Stimulated activated naive CD4-positive, alpha-beta T cell (primary cell): ENCODE measurements at regions not wholly inside any gene's neighbourhood (a gene's known extent, or its start where the extent isn't known, plus 50 kb on each side); places are given as distances from the start of the nearest gene placed in this dataset.
"Not testable (repeated sequence)": the region's sequence is repeated elsewhere in the genome, so short reads cannot be mapped to it uniquely, and the experiment has no call there.

Source experiments
- DNase-seq, 6 experiments: peaks; one replicate each; lab custom pipeline; 2025; lab: John Stamatoyannopoulos, UW

DNA sequence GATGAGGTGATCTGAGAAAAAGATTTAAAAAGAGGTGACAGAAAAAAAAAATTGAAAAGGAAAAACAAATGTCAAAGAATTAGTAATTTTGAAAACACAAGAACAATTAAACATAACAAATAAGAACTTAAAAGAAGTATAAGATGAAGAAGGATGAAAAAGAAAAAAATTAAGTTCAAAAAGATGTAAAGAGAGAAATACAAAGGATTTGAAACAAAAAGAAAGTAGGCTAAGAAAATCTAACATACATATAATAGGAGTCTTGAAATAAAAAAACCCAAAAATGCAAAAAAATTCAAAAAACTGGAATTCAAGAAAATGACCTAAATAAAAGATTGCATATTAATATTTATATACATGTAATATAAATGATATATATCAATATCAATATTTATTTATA lies 949.2 kb downstream of the MCTP2 start:
- DNase-seq = no peak

DNA sequence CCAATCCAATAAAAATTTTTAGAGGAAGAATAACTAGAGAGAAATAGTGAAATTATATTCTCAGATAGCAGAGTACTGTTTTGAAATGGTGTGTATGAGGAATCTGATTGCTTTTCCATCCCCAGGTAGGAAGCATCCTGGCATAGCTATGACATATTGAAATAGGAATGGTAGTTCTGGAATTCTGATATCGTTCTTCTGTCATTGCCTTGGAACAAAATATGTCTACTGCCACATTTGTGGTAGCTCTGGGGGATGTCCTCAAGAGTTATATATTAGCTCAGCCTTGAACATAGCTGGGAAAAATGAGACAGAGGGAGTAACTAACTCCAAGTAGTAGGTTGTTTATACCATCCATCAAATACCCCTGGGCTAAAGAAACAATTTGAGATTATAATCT lies 950.7 kb downstream of the MCTP2 start:
- DNase-seq = no peak

DNA sequence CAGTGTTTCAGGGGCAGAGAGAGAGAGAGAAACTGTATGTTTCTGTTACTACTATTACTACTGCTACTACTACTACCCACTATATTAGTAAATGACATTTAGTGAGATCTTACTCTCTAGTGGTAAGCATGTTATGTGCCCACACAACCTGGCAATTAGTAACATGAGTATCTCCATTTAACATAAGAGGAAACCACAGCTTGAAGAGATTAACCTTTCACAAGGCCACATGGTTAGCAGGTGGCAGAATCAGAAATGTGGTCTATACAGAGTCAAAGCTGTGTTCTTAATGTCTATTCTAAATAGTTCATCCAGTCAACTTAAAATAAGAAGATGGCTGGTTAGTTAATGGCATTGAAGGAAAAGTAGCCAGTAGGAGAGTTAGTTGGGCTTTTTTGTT lies 961.6 kb downstream of the MCTP2 start:
- DNase-seq = no peak

- no peak for DNase-seq
These were observed 963.4 kb downstream of the MCTP2 start for GRCh38 chr15:95194746-95195145.

- no peak for DNase-seq
These were observed 965.0 kb downstream of the MCTP2 start for GRCh38 chr15:95196176-95196915.

GRCh38 chr15:95202569-95203349 lies 971.4 kb downstream of the MCTP2 start:
- DNase-seq = no peak

- no peak for DNase-seq
These were observed 973.7 kb downstream of the MCTP2 start for GRCh38 chr15:95205077-95205476.

DNA sequence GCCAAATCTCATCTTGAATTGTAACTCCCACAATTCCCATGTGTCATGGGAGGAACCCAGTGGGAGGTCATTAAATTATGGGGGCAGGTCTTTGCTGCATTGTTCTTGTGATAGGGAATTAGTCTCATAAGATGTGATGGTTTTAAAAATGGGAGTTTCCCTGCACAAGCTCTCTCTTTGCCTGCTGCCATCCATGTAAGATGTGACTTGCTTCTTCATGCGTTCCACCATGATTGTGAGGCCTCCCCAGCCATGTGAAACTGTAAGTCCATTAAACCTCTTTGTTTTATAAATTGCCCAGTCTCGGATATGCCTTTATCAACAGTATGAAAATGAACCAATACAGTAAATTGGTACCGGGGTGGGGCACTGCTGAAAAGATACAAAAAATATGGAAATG lies 974.5 kb downstream of the MCTP2 start:
- DNase-seq = not testable (repeated sequence)

- no peak for DNase-seq
These were observed 976.7 kb downstream of the MCTP2 start for GRCh38 chr15:95208071-95208470.

- DNase-seq = no peak
These were observed 977.6 kb downstream of the MCTP2 start for GRCh38 chr15:95208988-95209387.

DNA sequence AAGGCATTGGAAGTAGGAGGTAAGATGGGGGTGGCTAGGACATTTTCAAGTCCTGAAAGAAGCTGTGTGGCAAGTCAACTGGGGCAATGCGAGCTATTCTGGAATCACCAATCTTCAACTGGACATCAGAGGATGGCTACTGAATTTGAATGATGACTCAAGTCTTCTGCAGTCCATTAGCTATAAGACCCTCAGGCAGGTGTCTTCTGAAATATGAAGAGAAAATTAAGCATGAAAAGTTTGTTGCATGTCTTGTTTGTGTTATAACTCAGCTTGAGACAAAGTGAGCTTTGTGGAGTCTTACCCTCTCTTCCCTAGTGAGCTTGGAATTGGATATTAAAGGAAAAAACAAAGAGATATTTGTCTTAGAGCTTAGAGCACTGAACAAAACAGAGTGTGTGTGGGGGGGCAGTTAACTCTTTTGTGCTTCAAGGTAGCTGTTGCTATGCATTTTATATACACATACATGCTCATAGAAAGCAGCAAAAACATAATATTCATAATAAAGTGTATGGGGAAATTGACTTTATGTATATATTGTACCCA lies 979.1 kb downstream of the MCTP2 start:
- DNase-seq = no peak

GRCh38 chr15:95215017-95215416 lies 983.7 kb downstream of the MCTP2 start:
- DNase-seq = no peak

DNA sequence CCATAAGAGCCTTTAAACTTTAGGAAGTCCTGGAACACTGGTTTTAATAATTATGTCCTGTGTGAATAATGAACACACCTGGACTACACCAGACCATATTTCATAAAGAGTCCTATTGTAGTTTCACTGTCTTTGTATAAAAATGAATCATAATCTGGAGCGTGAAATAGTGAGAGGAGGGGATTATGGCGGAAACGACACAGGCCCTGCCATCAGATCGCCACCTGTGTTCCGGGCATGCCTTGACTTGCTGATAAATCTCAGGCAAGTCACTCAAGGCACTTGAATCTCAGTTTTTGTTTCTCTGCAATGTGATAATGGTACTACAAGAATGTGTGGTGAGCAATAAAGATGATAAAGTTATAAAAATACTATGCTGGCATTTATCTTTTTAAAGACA lies 995.5 kb downstream of the MCTP2 start:
- no peak for DNase-seq

DNA sequence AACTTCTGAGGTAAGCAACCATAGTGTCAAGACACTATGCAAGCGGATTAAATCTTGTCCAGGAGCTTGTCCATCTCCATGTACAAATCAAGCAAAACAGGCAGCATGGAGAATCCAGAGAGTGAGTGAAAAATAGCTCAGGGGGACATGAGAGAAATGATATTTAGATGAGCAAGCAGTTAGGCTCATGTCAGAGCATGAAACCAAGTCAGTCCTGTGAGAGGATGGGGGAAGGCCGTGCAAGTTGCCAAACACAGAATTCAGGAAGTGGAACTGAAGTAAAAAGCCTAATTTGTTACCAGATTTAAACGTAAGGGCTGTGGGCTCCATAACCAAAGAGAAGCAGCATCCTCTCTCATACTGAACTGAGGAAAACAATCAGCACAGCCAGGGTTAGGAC lies 995.9 kb downstream of the MCTP2 start:
- no peak for DNase-seq

DNA sequence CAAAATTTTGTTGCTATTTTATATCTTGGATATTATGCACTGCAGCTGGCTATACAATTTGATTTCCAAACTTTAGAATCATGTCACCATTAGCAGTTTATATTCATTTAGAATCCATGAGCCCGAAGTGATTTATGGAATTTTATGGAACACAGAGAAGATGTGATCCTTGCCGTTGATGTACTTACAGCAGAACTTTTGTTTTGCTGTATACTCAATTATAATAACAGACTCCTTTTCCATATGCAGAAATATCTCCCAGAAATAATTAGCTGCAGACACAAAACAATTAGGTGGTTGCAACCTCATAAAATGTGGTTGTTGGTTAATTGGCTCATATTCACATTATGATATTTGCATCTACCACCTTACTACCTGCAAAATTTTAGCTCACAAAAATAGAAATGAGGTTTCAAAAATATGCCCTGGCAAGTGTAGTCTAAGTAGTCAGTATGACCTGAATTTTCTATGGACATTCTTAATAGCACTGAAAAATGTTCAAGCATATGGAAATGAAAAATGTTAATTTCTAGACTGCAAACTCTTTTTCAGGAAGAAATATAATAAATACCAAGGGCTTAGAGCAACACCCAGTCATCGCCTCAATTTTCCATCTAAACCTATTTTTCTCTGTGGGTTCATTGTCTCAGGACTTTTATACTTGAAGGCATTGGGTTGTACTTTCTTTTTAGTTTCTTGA lies 997.6 kb downstream of the MCTP2 start:
- DNase-seq = no peak

GRCh38 chr15:95235033-95235432 lies 1003.7 kb downstream of the MCTP2 start:
- DNase-seq = no peak

- DNase-seq = no peak
These were observed 1016.0 kb downstream of the MCTP2 start for GRCh38 chr15:95247071-95247984.

DNA sequence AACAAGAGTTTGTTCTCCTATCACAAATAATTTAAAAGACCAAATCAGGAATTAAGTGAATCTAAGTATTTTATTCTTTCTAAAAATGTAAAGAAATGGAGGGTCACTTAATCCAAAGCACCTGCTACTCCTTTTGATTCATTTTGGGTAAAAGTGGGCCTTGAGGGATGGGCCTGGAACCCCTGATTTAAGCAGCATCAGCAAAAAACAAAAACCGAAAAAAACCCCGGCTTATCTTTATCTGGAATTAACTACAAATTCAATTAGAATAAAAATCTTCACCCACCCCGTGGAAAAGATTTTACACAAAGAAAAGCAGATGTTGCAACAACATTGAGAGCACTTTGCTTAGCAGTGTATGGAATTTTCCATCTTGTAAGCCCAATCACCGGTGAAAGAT lies 1018.2 kb downstream of the MCTP2 start:
- no peak for DNase-seq

GRCh38 chr15:95252404-95252803 lies 1021.0 kb downstream of the MCTP2 start:
- no peak for DNase-seq

DNA sequence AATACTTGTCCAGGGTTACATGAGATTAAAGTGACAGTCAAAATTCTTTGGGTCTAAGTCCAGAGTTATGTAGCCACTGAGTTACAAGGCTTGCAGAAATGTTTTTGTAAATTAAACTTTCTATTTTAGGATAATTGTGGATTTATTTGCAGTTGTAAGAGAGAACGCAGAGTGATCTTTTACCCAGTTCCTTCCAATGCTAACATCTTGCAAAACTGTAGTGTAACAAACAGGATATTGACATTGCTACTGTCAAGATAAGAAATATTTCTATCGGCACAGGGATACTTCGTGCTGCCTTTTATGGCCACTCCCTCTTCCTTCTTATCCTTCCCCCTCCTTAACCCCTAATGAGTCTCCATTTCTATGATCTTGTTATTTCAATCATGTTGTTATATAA lies 1022.9 kb downstream of the MCTP2 start:
- DNase-seq = no peak

GRCh38 chr15:95259513-95259912 lies 1028.2 kb downstream of the MCTP2 start:
- peak; percentile 6 to 70 (median 26) for DNase-seq

DNA sequence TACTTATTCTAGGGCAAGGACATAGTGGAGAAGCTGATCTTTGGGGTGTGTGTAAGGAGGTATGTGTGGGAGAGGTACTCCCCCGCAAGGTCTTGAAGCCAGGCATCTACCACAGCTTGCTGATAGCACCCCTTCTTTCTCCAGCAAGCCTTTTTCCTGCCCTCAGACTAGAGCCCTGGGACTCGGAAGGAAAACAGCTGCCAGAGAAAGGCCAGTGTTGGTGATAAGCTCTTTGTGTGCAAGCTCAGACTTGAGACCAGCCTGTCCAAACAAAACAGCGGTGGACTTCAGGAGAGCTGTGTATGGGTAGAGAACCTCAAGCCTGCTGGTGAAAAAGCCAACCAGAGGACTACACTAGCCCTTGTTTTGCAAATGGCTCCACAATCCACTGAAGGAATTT lies 1028.6 kb downstream of the MCTP2 start:
- no peak for DNase-seq
